ENCODE measurements at regions not wholly inside any gene's neighbourhood (a gene's known extent, or its start where the extent isn't known, plus 50 kb on each side); places are given as distances from the start of the nearest gene placed in this dataset.
"Not testable (repeated sequence)": the region's sequence is repeated elsewhere in the genome, so short reads cannot be mapped to it uniquely, and the experiment has no call there.

GRCh38 chr22:22164541-22165272 lies 79.9 kb upstream of the VPREB1 start:
- peaks cover 7% of the 10 kb centered on the region for H3K4me1 Mint-ChIP-seq (ENCODE audit: low read depth)
- no peak for DNase-seq (ENCODE audit: low spot score)
- H3K36me3 Mint-ChIP-seq (ENCODE audit: low read depth), result no peaks in the 10 kb centered on the region

GRCh38 chr22:22161924-22162851 lies 82.4 kb upstream of the VPREB1 start:
- no peak for DNase-seq (ENCODE audit: low spot score)
- H3K27me3 Mint-ChIP-seq (ENCODE audit: low read depth), result peaks cover 12% of the 10 kb centered on the region
- H3K4me3 Mint-ChIP-seq, result no peak overlapping the region
- no peaks in the 10 kb centered on the region for H3K4me1 Mint-ChIP-seq (ENCODE audit: low read depth)
- H3K27ac Mint-ChIP-seq, result no peak overlapping the region
- H3K9me3 Mint-ChIP-seq, result no peaks in the 10 kb centered on the region
- no peaks in the 10 kb centered on the region for H3K36me3 Mint-ChIP-seq (ENCODE audit: low read depth)

More at GRCh38 chr22:22164541-22165272, 79.9 kb upstream of the VPREB1 start:
- Mint-ChIP-seq H3K4me3 (no peak overlapping the region), H3K27ac (no peak overlapping the region), H3K9me3 (no peaks in the 10 kb centered on the region), H3K27me3 (ENCODE audit: low read depth) (peaks cover 11% of the 10 kb centered on the region)

- H3K4me1 Mint-ChIP-seq (ENCODE audit: low read depth); H3K36me3 Mint-ChIP-seq (ENCODE audit: low read depth); H3K27ac Mint-ChIP-seq: not testable (repeated sequence)
Measured at GRCh38 chr22:22160768-22161167, 83.8 kb upstream of the VPREB1 start.

GRCh38 chr22:22159384-22159783 lies 85.2 kb upstream of the VPREB1 start:
- H3K4me3 Mint-ChIP-seq, result no peak overlapping the region
- H3K36me3 Mint-ChIP-seq (ENCODE audit: low read depth), result no peaks in the 10 kb centered on the region
- H3K27ac Mint-ChIP-seq, result no peak overlapping the region
- peaks cover 10% of the 10 kb centered on the region for H3K27me3 Mint-ChIP-seq (ENCODE audit: low read depth)
- H3K9me3 Mint-ChIP-seq, result no peaks in the 10 kb centered on the region
- peaks cover 7% of the 10 kb centered on the region for H3K4me1 Mint-ChIP-seq (ENCODE audit: low read depth)
- no peak for DNase-seq (ENCODE audit: low spot score)

More at GRCh38 chr22:22160768-22161167, 83.8 kb upstream of the VPREB1 start:
- peaks cover 12% of the 10 kb centered on the region for H3K27me3 Mint-ChIP-seq (ENCODE audit: low read depth)
- not testable (repeated sequence) for H3K4me3 Mint-ChIP-seq; H3K9me3 Mint-ChIP-seq; DNase-seq (ENCODE audit: low spot score)

- Mint-ChIP-seq H3K36me3 (ENCODE audit: low read depth) (no peaks in the 10 kb centered on the region), H3K27ac (no peak overlapping the region), H3K9me3 (no peaks in the 10 kb centered on the region)
Measured at GRCh38 chr22:22158965-22159364, 85.6 kb upstream of the VPREB1 start.

GRCh38 chr22:22158207-22158816 lies 86.3 kb upstream of the VPREB1 start:
- Mint-ChIP-seq H3K27ac (no peak overlapping the region), H3K4me3 (no peak overlapping the region), H3K36me3 (ENCODE audit: low read depth) (no peaks in the 10 kb centered on the region), H3K9me3 (no peaks in the 10 kb centered on the region), H3K27me3 (ENCODE audit: low read depth) (peaks cover 10% of the 10 kb centered on the region), H3K4me1 (ENCODE audit: low read depth) (peaks cover 7% of the 10 kb centered on the region)
- DNase-seq (ENCODE audit: low spot score), result no peak

More at GRCh38 chr22:22158965-22159364, 85.6 kb upstream of the VPREB1 start:
- peaks cover 7% of the 10 kb centered on the region for H3K4me1 Mint-ChIP-seq (ENCODE audit: low read depth)
- H3K4me3 Mint-ChIP-seq, result no peak overlapping the region
- H3K27me3 Mint-ChIP-seq (ENCODE audit: low read depth), result peaks cover 10% of the 10 kb centered on the region
- no peak for DNase-seq (ENCODE audit: low spot score)

- DNase-seq (ENCODE audit: low spot score), result no peak
- peaks cover 7% of the 10 kb centered on the region for H3K4me1 Mint-ChIP-seq (ENCODE audit: low read depth)
- no peaks in the 10 kb centered on the region for H3K9me3 Mint-ChIP-seq
- no peaks in the 10 kb centered on the region for H3K36me3 Mint-ChIP-seq (ENCODE audit: low read depth)
- H3K27ac Mint-ChIP-seq, result peak overlapping the region; percentile 26
- no peak overlapping the region for H3K4me3 Mint-ChIP-seq
- H3K27me3 Mint-ChIP-seq (ENCODE audit: low read depth), result peaks cover 11% of the 10 kb centered on the region
Measured at GRCh38 chr22:22157348-22157725, 87.2 kb upstream of the VPREB1 start.

- DNase-seq (ENCODE audit: low spot score), result peak; percentile 49
- no peaks in the 10 kb centered on the region for H3K9me3 Mint-ChIP-seq
- no peak overlapping the region for H3K4me3 Mint-ChIP-seq
- H3K27ac Mint-ChIP-seq, result peak overlapping the region; percentile 26
- H3K36me3 Mint-ChIP-seq (ENCODE audit: low read depth), result no peaks in the 10 kb centered on the region
- H3K4me1 Mint-ChIP-seq (ENCODE audit: low read depth), result peaks cover 7% of the 10 kb centered on the region
- H3K27me3 Mint-ChIP-seq (ENCODE audit: low read depth), result peaks cover 14% of the 10 kb centered on the region
Measured at GRCh38 chr22:22156716-22157347, 87.8 kb upstream of the VPREB1 start.

GRCh38 chr22:22156348-22156715 lies 88.3 kb upstream of the VPREB1 start:
- H3K9me3 Mint-ChIP-seq, result no peaks in the 10 kb centered on the region
- no peak for DNase-seq (ENCODE audit: low spot score)
- no peaks in the 10 kb centered on the region for H3K36me3 Mint-ChIP-seq (ENCODE audit: low read depth)
- no peak overlapping the region for H3K4me3 Mint-ChIP-seq
- H3K27me3 Mint-ChIP-seq (ENCODE audit: low read depth), result peaks cover 19% of the 10 kb centered on the region
- H3K27ac Mint-ChIP-seq, result no peak overlapping the region
- H3K4me1 Mint-ChIP-seq (ENCODE audit: low read depth), result peaks cover 7% of the 10 kb centered on the region

GRCh38 chr22:22155607-22156006 lies 89.0 kb upstream of the VPREB1 start:
- no peak overlapping the region for H3K27ac Mint-ChIP-seq
- H3K4me3 Mint-ChIP-seq, result no peak overlapping the region
- no peaks in the 10 kb centered on the region for H3K36me3 Mint-ChIP-seq (ENCODE audit: low read depth)
- H3K4me1 Mint-ChIP-seq (ENCODE audit: low read depth), result peaks cover 7% of the 10 kb centered on the region
- no peaks in the 10 kb centered on the region for H3K9me3 Mint-ChIP-seq
- DNase-seq (ENCODE audit: low spot score), result no peak
- H3K27me3 Mint-ChIP-seq (ENCODE audit: low read depth), result peaks cover 22% of the 10 kb centered on the region

GRCh38 chr22:22155146-22155545 lies 89.4 kb upstream of the VPREB1 start:
- no peak overlapping the region for H3K4me3 Mint-ChIP-seq

GRCh38 chr22:22154040-22154439 lies 90.5 kb upstream of the VPREB1 start:
- Mint-ChIP-seq H3K27ac (no peak overlapping the region), H3K4me3 (no peak overlapping the region), H3K4me1 (ENCODE audit: low read depth) (peaks cover 7% of the 10 kb centered on the region), H3K36me3 (ENCODE audit: low read depth) (no peaks in the 10 kb centered on the region), H3K9me3 (no peaks in the 10 kb centered on the region), H3K27me3 (ENCODE audit: low read depth) (peaks cover 31% of the 10 kb centered on the region)
- DNase-seq (ENCODE audit: low spot score), result no peak

More at GRCh38 chr22:22155146-22155545, 89.4 kb upstream of the VPREB1 start:
- Mint-ChIP-seq H3K27ac (no peak overlapping the region), H3K4me1 (ENCODE audit: low read depth) (peaks cover 7% of the 10 kb centered on the region), H3K9me3 (no peaks in the 10 kb centered on the region), H3K36me3 (ENCODE audit: low read depth) (no peaks in the 10 kb centered on the region), H3K27me3 (ENCODE audit: low read depth) (peaks cover 27% of the 10 kb centered on the region)
- no peak for DNase-seq (ENCODE audit: low spot score)

- Mint-ChIP-seq H3K9me3 (no peaks in the 10 kb centered on the region), H3K27me3 (ENCODE audit: low read depth) (peaks cover 51% of the 10 kb centered on the region), H3K36me3 (ENCODE audit: low read depth) (no peaks in the 10 kb centered on the region), H3K4me1 (ENCODE audit: low read depth) (no peaks in the 10 kb centered on the region), H3K4me3 (no peak overlapping the region), H3K27ac (no peak overlapping the region)
- no peak for DNase-seq (ENCODE audit: low spot score)
Measured at GRCh38 chr22:22151308-22151707, 93.3 kb upstream of the VPREB1 start.

All from T-helper 2 cell treated with Interferon-gamma antibody and Interleukin-4, amounts not matched to agents 5 μg/mL and 100 μg/mL, for 36 hours (primary cell).